ENCODE measurements at regions not wholly inside any gene's neighbourhood (a gene's known extent, or its start where the extent isn't known, plus 50 kb on each side); places are given as distances from the start of the nearest gene placed in this dataset.

DNA sequence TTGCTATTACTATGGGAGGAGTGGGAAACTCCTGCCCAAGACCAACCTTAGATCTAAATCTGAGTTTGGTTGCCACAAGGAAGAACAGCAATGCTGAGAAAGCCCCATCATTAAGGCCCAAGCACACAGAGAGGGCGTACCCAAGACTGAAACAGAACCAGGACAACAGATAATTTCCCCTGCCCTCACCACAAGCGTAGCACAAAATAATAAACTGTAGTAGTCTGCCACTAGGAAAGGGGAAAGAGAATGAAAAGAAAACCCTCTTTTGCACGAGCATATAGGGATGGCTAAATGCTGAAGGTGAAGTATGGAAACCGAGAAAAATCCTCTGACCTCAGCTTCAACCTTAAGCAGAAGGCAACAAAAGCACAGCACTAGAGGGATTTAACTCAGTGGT lies 76.5 kb upstream of the DHRS4 start:
- no peak for TF ChIP-seq POLR2A (IDR thresholded peaks at IDR 0.05)
- TF ChIP-seq, protein P1, sequence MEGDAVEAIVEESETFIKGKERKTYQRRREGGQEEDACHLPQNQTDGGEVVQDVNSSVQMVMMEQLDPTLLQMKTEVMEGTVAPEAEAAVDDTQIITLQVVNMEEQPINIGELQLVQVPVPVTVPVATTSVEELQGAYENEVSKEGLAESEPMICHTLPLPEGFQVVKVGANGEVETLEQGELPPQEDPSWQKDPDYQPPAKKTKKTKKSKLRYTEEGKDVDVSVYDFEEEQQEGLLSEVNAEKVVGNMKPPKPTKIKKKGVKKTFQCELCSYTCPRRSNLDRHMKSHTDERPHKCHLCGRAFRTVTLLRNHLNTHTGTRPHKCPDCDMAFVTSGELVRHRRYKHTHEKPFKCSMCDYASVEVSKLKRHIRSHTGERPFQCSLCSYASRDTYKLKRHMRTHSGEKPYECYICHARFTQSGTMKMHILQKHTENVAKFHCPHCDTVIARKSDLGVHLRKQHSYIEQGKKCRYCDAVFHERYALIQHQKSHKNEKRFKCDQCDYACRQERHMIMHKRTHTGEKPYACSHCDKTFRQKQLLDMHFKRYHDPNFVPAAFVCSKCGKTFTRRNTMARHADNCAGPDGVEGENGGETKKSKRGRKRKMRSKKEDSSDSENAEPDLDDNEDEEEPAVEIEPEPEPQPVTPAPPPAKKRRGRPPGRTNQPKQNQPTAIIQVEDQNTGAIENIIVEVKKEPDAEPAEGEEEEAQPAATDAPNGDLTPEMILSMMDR (IDR thresholded peaks at IDR 0.05), result no peak

Measured in uterus (tissue), 2 donors.